Endothelial cell of umbilical vein (primary cell): ENCODE measurements at regions not wholly inside any gene's neighbourhood (a gene's known extent, or its start where the extent isn't known, plus 50 kb on each side); places are given as distances from the start of the nearest gene placed in this dataset.

Experiments used
- BruUV-seq: library from RNA; stranded (reverse); fragments of 400-500 nt; replicated peaks from 2 replicates; lab custom pipeline; 2021; lab: Mats Ljungman, UMichigan
- CTCF ChIA-PET: fragments of 300-600, 350-600 bp; sonication (Branson Sonifier 250); formaldehyde crosslinking; loops from one replicate; lab custom pipeline; 2021; ENCODE audit warnings: antibody characterized with exemption, inconsistent platforms; lab: Charles Lee
- POLR2A ChIA-PET: fragments of 300-600, 350-600 bp; sonication (Branson Sonifier 250); formaldehyde crosslinking; loops from one replicate; lab custom pipeline; 2021; ENCODE audit warnings: antibody characterized with exemption, inconsistent platforms; lab: Charles Lee
- DNase-seq: peaks from one replicate; pipeline ENCODE4 v3.0.0-alpha.2; 2011; ENCODE audit warnings: low read depth, low spot score
- FAIRE-seq: peaks from 2 replicates; lab custom pipeline; 2011; peaks lifted over from hg19 to GRCh38; lab: Jason Lieb, UNC
- H2AFZ ChIP-seq: 2 replicates; pipeline ENCODE4 v1.6.0; 2012; ENCODE audit warnings: low read depth, low read length, control low read depth, inconsistent platforms
- H3K27ac ChIP-seq: 2 replicates; pipeline ENCODE4 v1.5.1; 2011; ENCODE audit warnings: low read depth, mild to moderate bottlenecking, control low read depth, low read length, moderate library complexity; ENCODE audit not compliant: insufficient read depth
- H3K27me3 ChIP-seq, 2 experiments: 2 replicates each; pipeline versions ENCODE4 v1.6.0 to v1.6.1; 2011; ENCODE audit warnings: low read length in 2 of 2, mixed read lengths in 1 of 2; ENCODE audit not compliant: control insufficient read depth in 2 of 2, insufficient read depth in 2 of 2
- H3K36me3 ChIP-seq, 2 experiments: 2 replicates in 1 of 2; 3 replicates in 1 of 2; pipeline ENCODE4 v1.5.1; 2011; ENCODE audit warnings: low read length in 2 of 2, mild to moderate bottlenecking in 1 of 2, moderate library complexity in 1 of 2; ENCODE audit not compliant: control insufficient read depth in 2 of 2, insufficient read depth in 2 of 2; ENCODE audit errors: extremely low read depth in 1 of 2
- H3K4me1 ChIP-seq: 3 replicates; pipeline ENCODE4 v1.5.1; 2011; ENCODE audit warnings: mild to moderate bottlenecking, low read length; ENCODE audit not compliant: control insufficient read depth, insufficient read depth; ENCODE audit errors: extremely low read depth
- H3K4me2 ChIP-seq: 2 replicates; pipeline ENCODE4 v1.6.1; 2011; ENCODE audit warnings: low read length, control low read depth, mixed read lengths; ENCODE audit not compliant: insufficient read depth
- H3K4me3 ChIP-seq, 3 experiments: fragments of 200-600 bp in 1 of 3; sonication (generic), shearing (Covaris generic) in 1 of 3; replicated peaks in 1 of 3; 2 replicates each; pipeline ENCODE4 v1.5.1; 2011 to 2016; ENCODE audit warnings: control low read depth in 3 of 3, low read length in 3 of 3, mild to moderate bottlenecking in 2 of 3, inconsistent platforms in 1 of 3, low read depth in 1 of 3, moderate library complexity in 1 of 3; ENCODE audit not compliant: insufficient read depth in 1 of 3
- H3K79me2 ChIP-seq: 2 replicates; pipeline ENCODE4 v1.6.0; 2012; ENCODE audit warnings: low read length, inconsistent platforms; ENCODE audit not compliant: control insufficient read depth, insufficient read depth
- H3K9ac ChIP-seq: replicated peaks from 2 replicates; pipeline ENCODE3; 2011; ENCODE audit warnings: low read length, control low read depth; ENCODE audit not compliant: insufficient read depth; ENCODE audit errors: extremely low read depth
- H3K9me1 ChIP-seq: replicated peaks from 3 replicates; pipeline ENCODE4 v1.6.0; 2011; ENCODE audit warnings: mild to moderate bottlenecking, low read length; ENCODE audit not compliant: control insufficient read depth, insufficient read depth; ENCODE audit errors: extremely low read depth
- H3K9me3 ChIP-seq: replicated peaks from 2 replicates; pipeline ENCODE4 v1.5.1; 2012; ENCODE audit warnings: low read length, inconsistent platforms; ENCODE audit not compliant: control insufficient read depth, insufficient read depth
- H4K20me1 ChIP-seq: replicated peaks from 2 replicates; pipeline ENCODE3; 2011; ENCODE audit warnings: mild to moderate bottlenecking, low read length; ENCODE audit not compliant: control insufficient read depth, insufficient read depth; ENCODE audit errors: extremely low read depth
- EZH2 ChIP-seq: IDR thresholded peaks from 2 replicates; pipeline ENCODE4 v1.6.1; 2012; ENCODE audit warnings: borderline replicate concordance, low read depth, mild to moderate bottlenecking, moderate library complexity, low read length, inconsistent platforms; ENCODE audit not compliant: severe bottlenecking
- FOS ChIP-seq: IDR thresholded peaks from 2 replicates; pipeline ENCODE4 v1.6.1; 2011; ENCODE audit warnings: mild to moderate bottlenecking, low read length, moderate library complexity, borderline replicate concordance; ENCODE audit not compliant: insufficient read depth
- GATA2 ChIP-seq: IDR thresholded peaks from 2 replicates; pipeline ENCODE4 v1.7.0; 2011; ENCODE audit warnings: low read depth, mild to moderate bottlenecking, moderate library complexity, mixed read lengths, low read length; ENCODE audit not compliant: insufficient read length, insufficient read depth
- JUN ChIP-seq: IDR thresholded peaks from 2 replicates; pipeline ENCODE4 v1.6.1; 2011; ENCODE audit warnings: borderline replicate concordance, low read depth; ENCODE audit not compliant: insufficient read length, insufficient read depth
- MAX ChIP-seq: IDR thresholded peaks from 2 replicates; pipeline ENCODE4 v1.6.1; 2011; ENCODE audit not compliant: insufficient read depth, insufficient read length
- MYC ChIP-seq: IDR thresholded peaks from one replicate; pipeline ENCODE4 v1.6.1; 2011; ENCODE audit warnings: mild to moderate bottlenecking, low read depth, low read length
- POLR2A ChIP-seq: IDR thresholded peaks from 2 replicates; pipeline ENCODE4 v1.6.1; 2012; ENCODE audit warnings: low read depth, mild to moderate bottlenecking, control low read depth, low read length
- POLR2AphosphoS5 ChIP-seq: IDR thresholded peaks from 2 replicates; pipeline ENCODE4 v1.6.1; 2012; ENCODE audit warnings: low read depth, mild to moderate bottlenecking, control low read depth, low read length, moderate library complexity; ENCODE audit not compliant: insufficient read depth
- dilution Hi-C: fragments of 300-500 bp; cut with MboI; formaldehyde crosslinking; loops from one replicate; pipeline ENCODE4 v1.15.0; 2019; ENCODE audit warnings: low sequenced_read_pairs; ENCODE audit not compliant: extremely low pct_ligation_motif_present
- intact Hi-C: fragments of 100-400 bp; cut with micrococcal nuclease; formaldehyde crosslinking; loops from one replicate; pipeline ENCODE4 v1.10.0; 2022
- TF ChIP-seq, protein P1 (sequence below), 2 donors: IDR thresholded peaks; 1 replicate in 1 of 2; 2 replicates in 1 of 2; pipeline ENCODE4 v1.5.1; 2011; ENCODE audit warnings: low read length in 2 of 2, mild to moderate bottlenecking in 2 of 2, moderate library complexity in 2 of 2, control low read depth in 1 of 2, inconsistent platforms in 1 of 2, low read depth in 1 of 2; ENCODE audit not compliant: insufficient read depth in 1 of 2; ENCODE audit errors: extremely low read depth in 1 of 2

- dilution Hi-C loops (no loop called here), intact Hi-C loops (no loop called here)
- ChIA-PET CTCF (interaction anchor here (1.2 to 1.5 kb wide), 3 partner anchors 8 to 12 kb away, joined by 3 to 5 read pairs (median 3); no protein-coding TSS in a partner anchor), POLR2A (no interaction called here)
- no peaks in the 10 kb centered on the region for H3K27me3 ChIP-seq
- no peak overlapping the region for H3K27ac ChIP-seq
- H3K4me3 ChIP-seq: no peak overlapping the region
- no peak for FAIRE-seq
- no peaks in the 10 kb centered on the region for H3K79me2 ChIP-seq
- H3K9me1 ChIP-seq: no peaks in the 10 kb centered on the region
- BruUV-seq: no TSS peak
- H3K4me2 ChIP-seq: no peak overlapping the region
- DNase-seq: no peak
- H3K4me1 ChIP-seq: no peaks in the 10 kb centered on the region
- TF ChIP-seq POLR2AphosphoS5 (no peak), FOS (no peak), MAX (no peak), EZH2 (no peak), POLR2A (no peak), GATA2 (no peak), MYC (no peak), JUN (no peak)
- TF ChIP-seq, protein P1, sequence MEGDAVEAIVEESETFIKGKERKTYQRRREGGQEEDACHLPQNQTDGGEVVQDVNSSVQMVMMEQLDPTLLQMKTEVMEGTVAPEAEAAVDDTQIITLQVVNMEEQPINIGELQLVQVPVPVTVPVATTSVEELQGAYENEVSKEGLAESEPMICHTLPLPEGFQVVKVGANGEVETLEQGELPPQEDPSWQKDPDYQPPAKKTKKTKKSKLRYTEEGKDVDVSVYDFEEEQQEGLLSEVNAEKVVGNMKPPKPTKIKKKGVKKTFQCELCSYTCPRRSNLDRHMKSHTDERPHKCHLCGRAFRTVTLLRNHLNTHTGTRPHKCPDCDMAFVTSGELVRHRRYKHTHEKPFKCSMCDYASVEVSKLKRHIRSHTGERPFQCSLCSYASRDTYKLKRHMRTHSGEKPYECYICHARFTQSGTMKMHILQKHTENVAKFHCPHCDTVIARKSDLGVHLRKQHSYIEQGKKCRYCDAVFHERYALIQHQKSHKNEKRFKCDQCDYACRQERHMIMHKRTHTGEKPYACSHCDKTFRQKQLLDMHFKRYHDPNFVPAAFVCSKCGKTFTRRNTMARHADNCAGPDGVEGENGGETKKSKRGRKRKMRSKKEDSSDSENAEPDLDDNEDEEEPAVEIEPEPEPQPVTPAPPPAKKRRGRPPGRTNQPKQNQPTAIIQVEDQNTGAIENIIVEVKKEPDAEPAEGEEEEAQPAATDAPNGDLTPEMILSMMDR (IDR thresholded peaks at IDR 0.05; ENCODE audit: extremely low read depth in 1 of 2, insufficient read depth in 1 of 2, low read depth in 1 of 2, low read length in 2 of 2): no peak
- no peak overlapping the region for H2AFZ ChIP-seq
- H3K9ac ChIP-seq: no peak overlapping the region
- H4K20me1 ChIP-seq: no peaks in the 10 kb centered on the region
- no peaks in the 10 kb centered on the region for H3K9me3 ChIP-seq
- no peaks in the 10 kb centered on the region for H3K36me3 ChIP-seq
These were observed 585.8 kb downstream of the ADGRL2 start for GRCh38 chr1:82386365-82387011.
